ENCODE measurements at regions not wholly inside any gene's neighbourhood (a gene's known extent, or its start where the extent isn't known, plus 50 kb on each side); places are given as distances from the start of the nearest gene placed in this dataset.

GRCh38 chr18:75915941-75916623, 488.6 kb upstream of the SMIM21 start:
- peak; percentile 36 for ATAC-seq
- WGBS, 2 donors (ENCODE audit: low coverage in 1 of 2): 7 to 58% methylated on average over 3 of the region's 77 CpGs
- TF ChIP-seq POLR2AphosphoS5 (IDR thresholded peaks at IDR 0.05) (no peak), CTCF (IDR thresholded peaks at IDR 0.05) (no peak), EP300 (IDR thresholded peaks at IDR 0.05) (no peak), POLR2A (IDR thresholded peaks at IDR 0.05) (no peak)
- Histone ChIP-seq H3K9me3 (no peaks in the 10 kb centered on the region), H3K4me3 (peak overlapping the region; percentile 18 to 58), H3K4me1 (peaks cover 0 to 12% (median 0%) of the 10 kb centered on the region in 3 donors), H3K27me3 (peaks cover 12% of the 10 kb centered on the region), H3K36me3 (no peaks in the 10 kb centered on the region), H3K27ac (peak overlapping the region in 1 of 4 donors; percentile 30)

DNA sequence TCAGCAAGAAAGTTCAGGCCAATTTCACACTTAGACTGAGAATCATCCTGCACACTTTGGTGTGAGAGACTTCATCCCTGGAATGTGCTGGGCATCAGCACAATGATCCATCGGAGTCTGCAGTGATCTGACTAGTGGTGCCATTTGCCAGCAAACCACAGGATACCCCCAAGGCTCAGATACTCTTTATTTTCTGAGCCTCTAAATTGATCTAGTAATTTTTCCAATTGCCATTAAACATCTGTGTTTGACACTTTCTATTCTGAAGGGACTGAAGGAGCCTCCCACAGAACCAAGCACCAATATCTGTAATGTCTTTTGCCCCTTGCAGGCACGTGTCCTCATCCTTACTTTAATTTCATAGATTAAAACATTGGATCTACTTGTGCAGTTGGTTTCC, 485.3 kb upstream of the SMIM21 start:
- peaks cover 0 to 12% (median 0%) of the 10 kb centered on the region in 3 donors for H3K4me1 ChIP-seq
- H3K27ac ChIP-seq: no peak overlapping the region
- no peak overlapping the region for H3K4me3 ChIP-seq
- ATAC-seq: no peak
- H3K27me3 ChIP-seq: peaks cover 12% of the 10 kb centered on the region
- TF ChIP-seq POLR2AphosphoS5 (IDR thresholded peaks at IDR 0.05): no peak
- no peak for TF ChIP-seq CTCF (IDR thresholded peaks at IDR 0.05)
- H3K9me3 ChIP-seq: no peaks in the 10 kb centered on the region
- H3K36me3 ChIP-seq: no peaks in the 10 kb centered on the region
- WGBS, 2 donors (ENCODE audit: low coverage in 1 of 2): 75 to 100% methylated on average over 1 of the region's 2 CpGs

- no peak overlapping the region for H3K4me3 ChIP-seq
- no peak for ATAC-seq
- no peak overlapping the region for H3K27ac ChIP-seq
- no peaks in the 10 kb centered on the region for H3K4me1 ChIP-seq
- WGBS, 2 donors (ENCODE audit: low coverage in 1 of 2): 93% methylated on average over 3 of the region's 15 CpGs; no CpG with 5 or more reads in 1 of the 2 donors
- H3K9me3 ChIP-seq: no peaks in the 10 kb centered on the region
- no peaks in the 10 kb centered on the region for H3K36me3 ChIP-seq
- H3K27me3 ChIP-seq: no peaks in the 10 kb centered on the region
- TF ChIP-seq POLR2AphosphoS5 (IDR thresholded peaks at IDR 0.05) (no peak), EP300 (IDR thresholded peaks at IDR 0.05) (no peak), POLR2A (IDR thresholded peaks at IDR 0.05) (no peak), CTCF (IDR thresholded peaks at IDR 0.05) (no peak)
Measured at GRCh38 chr18:75904416-75904815, 476.9 kb upstream of the SMIM21 start.

- Histone ChIP-seq H3K9me3 (no peaks in the 10 kb centered on the region), H3K27me3 (no peaks in the 10 kb centered on the region), H3K27ac (no peak overlapping the region), H3K36me3 (no peaks in the 10 kb centered on the region), H3K4me1 (no peaks in the 10 kb centered on the region), H3K4me3 (no peak overlapping the region)
- ATAC-seq: no peak
- 49 to 55% methylated on average over 4 of the region's 4 CpGs for WGBS, 2 donors (ENCODE audit: low coverage in 1 of 2)
- no peak for TF ChIP-seq POLR2AphosphoS5 (IDR thresholded peaks at IDR 0.05)
- TF ChIP-seq POLR2A (IDR thresholded peaks at IDR 0.05): no peak
- TF ChIP-seq CTCF (IDR thresholded peaks at IDR 0.05): no peak
- TF ChIP-seq EP300 (IDR thresholded peaks at IDR 0.05): no peak
Measured at GRCh38 chr18:75898651-75899050, 471.1 kb upstream of the SMIM21 start.

GRCh38 chr18:75897386-75897785, 469.9 kb upstream of the SMIM21 start:
- TF ChIP-seq CTCF (IDR thresholded peaks at IDR 0.05): no peak
- Histone ChIP-seq H3K4me1 (no peaks in the 10 kb centered on the region), H3K9me3 (no peaks in the 10 kb centered on the region), H3K36me3 (no peaks in the 10 kb centered on the region), H3K27ac (no peak overlapping the region), H3K27me3 (no peaks in the 10 kb centered on the region), H3K4me3 (no peak overlapping the region)
- WGBS, 2 donors (ENCODE audit: low coverage in 1 of 2): 70 to 80% methylated on average over 3 to 7 of the region's 7 CpGs
- no peak for ATAC-seq
